Spinal cord (tissue), 9 donors: ENCODE measurements at regions not wholly inside any gene's neighbourhood (a gene's known extent, or its start where the extent isn't known, plus 50 kb on each side); places are given as distances from the start of the nearest gene placed in this dataset.
"Not testable (repeated sequence)": the region's sequence is repeated elsewhere in the genome, so short reads cannot be mapped to it uniquely, and the experiment has no call there.

Experiments
- DNase-seq, 6 donors: peaks; one replicate each; pipeline versions ENCODE4 v3.0.0 to v3.0.0-alpha.2; 2013 to 2015; ENCODE audit warnings: low spot score in 6 of 6, low read depth in 4 of 6
- H3K27ac ChIP-seq: one replicate; pipeline ENCODE4 v1.5.1; 2013; ENCODE audit warnings: low read depth, low read length, control low read depth
- H3K27me3 ChIP-seq: one replicate; pipeline ENCODE4 v1.6.1; 2013; ENCODE audit warnings: low read length; ENCODE audit not compliant: control insufficient read depth, insufficient read depth
- H3K36me3 ChIP-seq: one replicate; pipeline ENCODE4 v1.6.1; 2013; ENCODE audit warnings: low read length; ENCODE audit not compliant: control insufficient read depth, insufficient read depth
- H3K4me1 ChIP-seq: one replicate; pipeline ENCODE4 v1.6.1; 2013; ENCODE audit warnings: low read length; ENCODE audit not compliant: control insufficient read depth, insufficient read depth
- H3K4me3 ChIP-seq: one replicate; pipeline ENCODE4 v1.5.1; 2013; ENCODE audit warnings: low read depth, low read length, control low read depth
- H3K9me3 ChIP-seq: one replicate; pipeline ENCODE4 v1.6.1; 2013; ENCODE audit warnings: low read length; ENCODE audit not compliant: control insufficient read depth, insufficient read depth
- WGBS: methylation state at CpG from one replicate; pipeline ENCODE4 v1.1.5; 2013; ENCODE audit warnings: missing lambda C conversion rate; ENCODE audit not compliant: insufficient coverage; 5-methylcytosine and 5-hydroxymethylcytosine counted together
- donor health status: healthy.

DNA sequence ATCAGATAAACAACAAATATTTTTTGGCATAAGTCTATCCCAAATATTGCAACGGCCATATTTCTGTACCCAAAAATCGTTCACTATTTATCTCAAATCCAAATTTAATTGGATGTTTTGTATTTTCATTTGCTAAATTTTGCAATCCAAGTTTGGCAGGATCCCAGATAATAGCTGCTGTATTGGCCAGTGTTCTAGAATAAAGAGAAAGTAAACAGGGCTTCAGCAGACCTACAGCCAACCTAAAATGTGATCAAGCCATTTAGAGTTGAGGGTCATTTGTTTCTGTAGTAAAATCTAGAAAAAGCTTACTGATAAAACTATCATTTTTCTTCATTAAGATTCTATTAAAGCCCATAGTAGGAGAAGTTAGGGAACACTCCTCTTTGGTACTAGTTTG is 506.6 kb upstream of the PTBP2 start:
- no peaks in the 10 kb centered on the region for H3K27me3 ChIP-seq
- no peak overlapping the region for H3K27ac ChIP-seq
- no CpG with 5 or more reads among the region's 2 CpGs for WGBS
- no peak for DNase-seq
- no peak overlapping the region for H3K4me3 ChIP-seq
- H3K4me1 ChIP-seq: no peaks in the 10 kb centered on the region
- H3K36me3 ChIP-seq: no peaks in the 10 kb centered on the region
- H3K9me3 ChIP-seq: no peaks in the 10 kb centered on the region

DNA sequence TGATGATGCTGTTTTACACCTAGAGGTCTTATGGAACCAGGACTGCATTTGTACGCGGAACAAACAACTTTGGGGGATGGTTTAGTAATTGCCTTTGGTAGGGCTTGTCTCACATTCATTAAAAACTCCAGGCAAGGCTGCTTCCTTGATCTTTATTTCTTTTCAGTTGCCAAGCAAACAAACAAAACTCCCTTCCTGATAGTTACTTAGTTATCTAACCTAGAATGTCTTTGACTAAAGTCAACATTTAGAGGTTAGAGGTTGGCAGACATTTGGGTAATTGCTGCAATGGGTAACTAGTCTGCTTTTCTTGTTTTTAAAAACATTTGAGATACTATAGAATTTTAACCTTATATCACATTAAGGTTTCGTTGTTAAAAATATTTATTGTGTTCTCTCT is 500.9 kb upstream of the PTBP2 start:
- Histone ChIP-seq H3K9me3 (no peaks in the 10 kb centered on the region), H3K36me3 (no peaks in the 10 kb centered on the region), H3K27me3 (no peaks in the 10 kb centered on the region), H3K4me1 (no peaks in the 10 kb centered on the region), H3K27ac (no peak overlapping the region), H3K4me3 (no peak overlapping the region)
- whole genome bisulfite sequencing: no CpG with 5 or more reads among the region's 3 CpGs
- DNase-seq: no peak

DNA sequence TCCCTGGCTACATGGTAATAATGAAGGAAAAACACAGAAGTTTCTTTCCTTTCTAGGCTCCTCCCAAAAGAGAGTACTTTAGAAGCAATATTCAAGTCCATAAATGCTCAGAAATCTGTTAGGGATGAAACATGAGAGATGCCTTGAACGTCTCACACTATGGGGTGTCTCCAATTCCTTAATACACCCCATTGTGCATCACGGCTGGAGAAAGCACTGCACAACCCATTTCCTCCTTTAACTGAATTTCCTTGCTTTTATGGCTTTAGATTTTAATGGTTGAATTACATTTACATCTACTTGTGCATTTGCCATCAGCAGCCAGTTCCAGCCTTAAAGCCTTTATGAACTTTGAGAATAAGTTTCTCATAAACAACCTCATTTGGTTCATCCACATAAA is 498.9 kb upstream of the PTBP2 start:
- H3K4me3 ChIP-seq: no peak overlapping the region
- H3K36me3 ChIP-seq: no peaks in the 10 kb centered on the region
- peak in 1 of 6 donors; percentile 62 for DNase-seq
- H3K27ac ChIP-seq: no peak overlapping the region
- H3K4me1 ChIP-seq: no peaks in the 10 kb centered on the region
- H3K27me3 ChIP-seq: no peaks in the 10 kb centered on the region
- WGBS: 71% methylated on average over 1 of the region's 2 CpGs
- no peaks in the 10 kb centered on the region for H3K9me3 ChIP-seq

DNA sequence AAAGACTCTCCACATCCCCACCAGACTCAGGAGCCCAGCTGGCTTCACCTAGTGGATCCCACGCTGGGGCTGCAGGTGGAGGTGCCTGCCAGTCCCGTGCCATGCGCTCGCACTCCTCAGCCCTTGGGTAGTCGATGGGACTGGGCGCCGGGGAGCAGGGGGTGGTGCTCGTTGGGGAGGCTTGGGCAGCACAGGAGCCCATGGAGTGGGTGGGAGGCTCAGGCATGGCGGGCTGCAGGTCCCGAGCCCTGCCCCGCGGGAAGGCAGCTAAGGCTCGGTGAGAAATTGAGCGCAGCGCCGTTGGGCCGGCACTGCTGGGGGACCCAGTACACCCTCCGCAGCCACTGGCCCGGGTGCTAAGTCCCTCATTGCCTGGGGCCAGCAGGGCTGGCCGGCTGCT is 497.4 kb upstream of the PTBP2 start:
- not testable (repeated sequence) for H3K9me3 ChIP-seq, H3K4me3 ChIP-seq, H3K27me3 ChIP-seq, DNase-seq, H3K4me1 ChIP-seq, H3K27ac ChIP-seq, H3K36me3 ChIP-seq
- WGBS: 92% methylated on average over 16 of the region's 20 CpGs

DNA sequence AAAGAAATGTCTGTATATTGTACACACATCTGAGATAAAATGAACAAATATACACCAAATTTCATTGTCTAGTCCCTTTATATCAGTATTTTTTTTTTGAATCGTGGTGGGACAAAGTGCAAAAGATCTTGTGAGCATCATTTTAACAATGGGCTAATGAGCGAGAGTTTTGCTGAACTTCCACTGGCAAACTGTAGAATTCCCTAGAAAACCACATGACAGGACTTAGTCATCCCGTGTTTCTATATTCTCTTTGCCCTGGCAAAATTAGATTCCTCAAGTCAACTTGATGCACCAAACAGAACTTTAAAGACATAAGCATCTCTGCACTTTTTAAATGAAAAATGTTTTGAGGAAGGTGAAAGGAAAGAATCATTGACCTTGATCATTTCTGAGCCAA is 488.2 kb upstream of the PTBP2 start:
- no peaks in the 10 kb centered on the region for H3K4me1 ChIP-seq

DNA sequence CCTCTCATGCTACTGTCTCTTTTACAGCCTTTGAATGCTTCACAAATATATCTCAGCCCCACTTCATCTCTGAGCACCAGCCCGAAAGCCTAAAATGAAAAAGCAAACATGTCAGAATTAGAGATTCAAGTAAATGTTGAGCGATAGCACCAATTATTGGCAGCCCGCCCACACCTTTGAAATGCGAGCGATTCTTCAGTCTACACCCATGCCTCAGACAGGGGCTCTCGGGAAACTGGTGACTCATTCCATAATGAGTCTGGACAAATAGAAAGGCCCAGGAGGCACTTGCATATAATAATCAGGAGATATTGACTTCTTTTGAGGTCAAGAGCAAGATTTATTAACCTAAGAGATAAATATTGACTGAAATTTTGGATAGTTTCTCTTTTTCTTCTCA is 487.3 kb upstream of the PTBP2 start:
- Histone ChIP-seq H3K27me3 (no peaks in the 10 kb centered on the region), H3K4me3 (no peak overlapping the region), H3K36me3 (no peaks in the 10 kb centered on the region), H3K9me3 (no peaks in the 10 kb centered on the region), H3K4me1 (no peaks in the 10 kb centered on the region), H3K27ac (no peak overlapping the region)
- peak in 2 of 6 donors; percentile 24 to 30 for DNase-seq
- 60% methylated on average over 2 of the region's 6 CpGs for WGBS

More for the DNA sequence above, 488.2 kb upstream of the PTBP2 start:
- Histone ChIP-seq H3K27ac (no peak overlapping the region), H3K27me3 (no peaks in the 10 kb centered on the region), H3K9me3 (no peaks in the 10 kb centered on the region), H3K4me3 (no peak overlapping the region), H3K36me3 (no peaks in the 10 kb centered on the region)
- 100% methylated on average over 1 of the region's 3 CpGs for WGBS
- DNase-seq: no peak

DNA sequence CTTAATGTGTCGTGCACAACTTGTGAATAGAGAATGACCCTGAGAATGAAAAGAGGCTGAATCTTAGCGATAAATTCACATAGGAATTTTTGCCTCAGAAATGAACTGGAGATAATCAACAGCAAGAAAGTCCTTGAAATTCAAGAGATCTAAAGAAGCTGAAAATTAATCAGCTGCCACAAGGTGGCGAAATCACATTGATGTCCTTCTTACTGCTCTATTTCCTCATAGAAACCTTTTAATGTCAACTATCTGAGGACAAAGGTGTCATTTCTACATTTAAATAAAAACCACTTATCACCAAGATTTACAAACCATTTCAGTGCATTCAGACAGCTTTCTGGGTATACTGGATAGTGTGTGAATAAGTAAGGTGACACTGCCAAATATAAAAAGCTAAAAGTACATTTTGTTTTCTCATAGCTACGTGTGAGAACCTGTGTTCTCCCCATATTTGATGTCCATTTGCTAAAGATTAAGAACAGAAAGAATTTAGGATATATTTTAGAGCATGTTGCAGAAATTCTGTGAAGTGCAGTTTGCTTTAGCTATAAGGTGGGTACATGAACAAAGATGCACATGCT is 485.3 kb upstream of the PTBP2 start:
- peak; percentile 56 to 95 (median 67) for DNase-seq

DNA sequence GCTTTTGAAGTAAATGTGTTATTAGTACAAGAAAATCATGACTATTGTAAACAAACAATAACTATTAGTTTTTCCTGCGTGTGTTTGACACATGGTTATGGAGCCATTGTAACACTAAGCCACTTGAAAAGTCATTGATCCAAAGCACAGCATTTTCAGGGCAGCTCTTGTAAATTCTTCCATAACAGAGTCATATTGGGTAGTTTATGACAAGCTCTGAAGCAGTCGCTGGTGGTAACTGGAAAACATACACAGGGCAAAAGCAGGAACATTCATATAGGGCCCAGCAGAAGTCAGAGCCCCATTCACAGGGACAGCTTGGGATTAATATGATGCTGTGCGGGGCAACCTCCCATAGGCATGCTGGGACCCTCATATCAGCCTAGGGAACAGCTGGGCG is 483.2 kb upstream of the PTBP2 start:
- DNase-seq: no peak
- WGBS: 100% methylated on average over 1 of the region's 4 CpGs
- H3K27me3 ChIP-seq: no peaks in the 10 kb centered on the region
- no peaks in the 10 kb centered on the region for H3K4me1 ChIP-seq
- no peaks in the 10 kb centered on the region for H3K9me3 ChIP-seq
- H3K4me3 ChIP-seq: no peak overlapping the region
- H3K27ac ChIP-seq: no peak overlapping the region
- no peaks in the 10 kb centered on the region for H3K36me3 ChIP-seq

More for the DNA sequence above, 485.3 kb upstream of the PTBP2 start:
- no peaks in the 10 kb centered on the region for H3K4me1 ChIP-seq
- no peaks in the 10 kb centered on the region for H3K27me3 ChIP-seq
- no peaks in the 10 kb centered on the region for H3K36me3 ChIP-seq
- H3K4me3 ChIP-seq: no peak overlapping the region
- 50% methylated on average over 2 of the region's 4 CpGs for WGBS
- H3K9me3 ChIP-seq: no peaks in the 10 kb centered on the region
- no peak overlapping the region for H3K27ac ChIP-seq

DNA sequence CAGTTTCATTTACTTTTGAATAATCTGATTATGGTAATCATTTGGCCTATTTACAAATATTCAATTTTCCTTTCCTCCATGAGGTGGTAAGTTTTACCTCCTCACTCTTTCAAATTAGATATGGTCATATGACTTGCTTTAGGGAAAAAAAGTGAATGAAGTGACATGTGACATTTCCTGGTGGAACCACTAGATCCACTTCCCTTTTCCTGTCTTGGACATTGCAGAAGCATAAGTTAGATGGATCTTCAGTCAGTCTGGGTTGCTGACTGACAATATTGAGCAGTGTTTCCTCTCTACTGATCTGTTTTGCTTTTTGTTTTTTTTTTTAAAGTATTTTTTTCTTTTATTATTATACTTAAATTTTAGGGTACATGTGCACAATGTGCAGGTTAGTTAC is 481.1 kb upstream of the PTBP2 start:
- Histone ChIP-seq H3K36me3 (no peaks in the 10 kb centered on the region), H3K4me3 (no peak overlapping the region), H3K27ac (no peak overlapping the region), H3K9me3 (no peaks in the 10 kb centered on the region), H3K4me1 (no peaks in the 10 kb centered on the region), H3K27me3 (no peaks in the 10 kb centered on the region)
- DNase-seq: no peak

DNA sequence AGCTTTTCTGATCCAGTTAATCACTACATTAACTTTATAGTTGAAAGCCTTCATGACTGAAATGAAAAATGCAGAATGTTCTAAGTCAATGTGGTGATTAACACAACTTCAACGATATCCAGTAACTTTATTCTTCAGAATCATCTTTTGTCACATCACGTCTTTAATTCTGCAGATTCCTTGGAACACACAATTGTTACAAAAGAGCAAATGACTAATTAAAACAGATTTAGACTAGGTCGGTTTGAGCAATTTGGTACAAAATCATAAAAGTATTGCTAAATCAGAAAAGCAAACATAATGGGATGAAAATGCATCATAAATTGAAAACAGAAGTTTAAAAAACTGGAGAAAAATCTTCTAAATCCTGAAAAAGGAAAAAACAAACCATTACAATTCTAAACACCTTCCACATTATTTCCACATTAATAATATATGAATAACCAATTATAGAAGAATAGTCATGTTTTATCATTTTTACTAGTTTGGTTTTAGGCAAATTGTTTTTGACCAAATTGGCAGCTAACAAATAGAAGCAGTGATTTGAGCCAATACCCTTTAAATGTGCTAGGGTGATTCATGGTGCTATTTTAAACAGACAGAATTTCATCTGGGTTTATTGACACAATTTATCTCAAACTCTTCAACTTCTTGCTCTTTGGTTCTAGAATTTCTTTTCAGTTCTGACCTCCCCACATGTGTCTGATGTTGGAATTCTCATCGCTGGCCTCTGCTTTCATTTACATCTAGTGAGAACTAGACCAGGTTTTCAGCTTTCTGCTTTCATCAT is 468.1 kb upstream of the PTBP2 start:
- Histone ChIP-seq H3K36me3 (no peaks in the 10 kb centered on the region), H3K27ac (no peak overlapping the region), H3K4me3 (no peak overlapping the region), H3K4me1 (no peaks in the 10 kb centered on the region), H3K27me3 (no peaks in the 10 kb centered on the region), H3K9me3 (no peaks in the 10 kb centered on the region)
- 86% methylated on average over 1 of the region's 4 CpGs for WGBS
- no peak for DNase-seq
